AG09319 (cell line): ENCODE measurements at regions not wholly inside any gene's neighbourhood (a gene's known extent, or its start where the extent isn't known, plus 50 kb on each side); places are given as distances from the start of the nearest gene placed in this dataset.
"Not testable (repeated sequence)": the region's sequence is repeated elsewhere in the genome, so short reads cannot be mapped to it uniquely, and the experiment has no call there.

ENCODE experiments used
- DNase-seq: peaks from one replicate; pipeline ENCODE4 v3.0.0-alpha.2; 2010; ENCODE audit warnings: low read depth; ENCODE audit errors: extremely low read depth
- CTCF ChIP-seq: IDR thresholded peaks from 2 replicates; pipeline ENCODE4 v1.5.1; 2011; ENCODE audit warnings: low read depth, mild to moderate bottlenecking, inconsistent platforms, low read length, moderate library complexity

- TF ChIP-seq CTCF = no peak
- DNase-seq = no peak
Observed at GRCh38 chr17:45639297-45639849, 144.7 kb upstream of the CRHR1 start.

GRCh38 chr17:45640141-45640850 lies 143.8 kb upstream of the CRHR1 start:
- peak; percentile 97 for TF ChIP-seq CTCF
- DNase-seq = peak; percentile 37

- DNase-seq = no peak
- no peak for TF ChIP-seq CTCF
Observed at GRCh38 chr17:45641541-45641940, 142.6 kb upstream of the CRHR1 start.

GRCh38 chr17:45643591-45643990 lies 140.5 kb upstream of the CRHR1 start:
- no peak for DNase-seq
- no peak for TF ChIP-seq CTCF

- DNase-seq = not testable (repeated sequence)
Observed at GRCh38 chr17:45644637-45645036, 139.5 kb upstream of the CRHR1 start.

GRCh38 chr17:45645330-45645729 lies 138.8 kb upstream of the CRHR1 start:
- no peak for DNase-seq
- no peak for TF ChIP-seq CTCF

GRCh38 chr17:45646288-45646988 lies 137.7 kb upstream of the CRHR1 start:
- DNase-seq = no peak
- no peak for TF ChIP-seq CTCF
